ENCODE measurements at regions not wholly inside any gene's neighbourhood (a gene's known extent, or its start where the extent isn't known, plus 50 kb on each side); places are given as distances from the start of the nearest gene placed in this dataset.

DNA sequence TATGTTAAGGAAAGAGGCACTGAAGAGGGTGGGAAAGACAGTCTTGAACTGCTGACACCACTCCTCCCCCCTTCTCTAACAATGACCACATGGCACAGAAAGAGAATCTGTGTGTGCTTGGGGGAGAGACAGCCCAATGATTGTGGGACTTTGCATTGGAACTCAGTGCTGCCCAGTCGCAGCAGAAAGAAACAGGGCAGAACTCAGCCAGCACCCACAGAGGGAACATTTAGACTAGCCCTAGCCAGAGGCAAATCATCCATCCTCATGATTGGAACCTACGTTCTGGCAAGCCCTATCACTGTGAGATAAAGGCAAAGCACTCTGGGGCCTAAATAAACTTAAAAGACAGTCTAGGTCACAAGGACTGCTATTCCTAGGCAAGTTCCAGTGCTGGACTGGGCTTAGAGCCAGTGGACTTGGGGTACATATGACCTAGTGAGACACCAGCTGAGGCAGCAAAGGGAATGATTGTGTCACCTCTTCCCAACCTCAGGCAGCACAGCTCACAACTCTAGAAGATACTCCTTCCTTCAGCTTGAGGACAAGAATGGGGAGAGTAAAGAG is 132.8 kb upstream of the S100G start:
- no peak for DNase-seq (ENCODE audit: low read depth, low spot score)
- in situ Hi-C loops (cut with HindIII; ENCODE audit: low sequenced_read_pairs), result no loop called here
- H3K4me3 ChIP-seq (ENCODE audit: low read depth, low read length), result no peak overlapping the region
- no peak for TF ChIP-seq CTCF (IDR thresholded peaks at IDR 0.05; ENCODE audit: low read depth, low read length)

- in situ Hi-C loops (cut with HindIII; ENCODE audit: low sequenced_read_pairs), result no loop called here
- no peak for TF ChIP-seq CTCF (IDR thresholded peaks at IDR 0.05; ENCODE audit: low read depth, low read length)
- no peak overlapping the region for H3K4me3 ChIP-seq (ENCODE audit: low read depth, low read length)
- no peak for DNase-seq (ENCODE audit: low read depth, low spot score)
Measured at GRCh38 chrX:16518131-16518530, 131.8 kb upstream of the S100G start.

DNA sequence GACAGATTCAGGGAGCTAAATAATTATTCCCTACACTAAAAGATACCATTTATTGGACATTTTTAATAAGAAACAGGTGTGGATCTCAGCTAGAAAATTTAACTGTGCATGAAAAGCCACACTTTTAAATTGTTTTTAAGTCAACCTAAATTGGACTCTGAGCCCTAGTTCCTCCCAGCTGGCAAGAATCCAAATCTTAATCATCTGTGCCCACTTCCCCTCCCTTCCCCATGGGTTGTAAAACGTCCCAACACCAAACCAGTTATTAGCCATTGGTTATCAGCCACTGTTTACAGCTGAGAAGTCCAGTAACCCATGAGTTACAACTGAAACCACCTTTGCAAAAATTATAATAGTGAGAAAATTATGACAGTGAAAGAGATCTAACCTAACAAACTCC is 125.6 kb upstream of the S100G start:
- no peak for DNase-seq (ENCODE audit: low read depth, low spot score)
- no peak for TF ChIP-seq CTCF (IDR thresholded peaks at IDR 0.05; ENCODE audit: low read depth, low read length)
- no peak overlapping the region for H3K4me3 ChIP-seq (ENCODE audit: low read depth, low read length)
- in situ Hi-C loops (cut with HindIII; ENCODE audit: low sequenced_read_pairs), result no loop called here

DNA sequence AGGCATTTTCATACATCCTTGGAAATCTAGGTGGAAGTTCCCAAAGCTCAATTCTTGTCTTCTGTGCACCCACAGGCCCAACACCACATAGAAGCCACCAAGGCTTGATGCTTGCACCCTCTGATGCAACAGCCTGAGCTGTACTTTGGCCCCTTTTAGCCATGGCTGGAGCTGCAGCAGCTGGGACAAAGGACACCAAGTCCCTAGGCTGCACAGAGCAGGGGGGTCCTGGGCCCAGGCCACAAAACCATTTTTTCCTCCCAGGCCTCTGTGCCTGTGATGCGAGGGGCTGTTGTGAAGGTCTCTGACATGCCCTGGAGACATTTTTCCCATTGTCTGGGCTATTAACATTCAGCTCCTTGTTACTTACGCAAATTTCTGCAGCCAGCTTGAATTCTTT is 124.0 kb upstream of the S100G start:
- no peak for DNase-seq (ENCODE audit: low read depth, low spot score)
- TF ChIP-seq CTCF (IDR thresholded peaks at IDR 0.05; ENCODE audit: low read depth, low read length), result no peak
- no peak overlapping the region for H3K4me3 ChIP-seq (ENCODE audit: low read depth, low read length)
- in situ Hi-C loops (cut with HindIII; ENCODE audit: low sequenced_read_pairs), result no loop called here

- H3K4me3 ChIP-seq (ENCODE audit: low read depth, low read length), result no peak overlapping the region
- DNase-seq (ENCODE audit: low read depth, low spot score), result no peak
- TF ChIP-seq CTCF (IDR thresholded peaks at IDR 0.05; ENCODE audit: low read depth, low read length), result no peak
- in situ Hi-C loops (cut with HindIII; ENCODE audit: low sequenced_read_pairs), result no loop called here
Measured at GRCh38 chrX:16528620-16529019, 121.3 kb upstream of the S100G start.

Data from astrocyte of the spinal cord (primary cell).